Lower lobe of right lung (tissue), 2 donors: ENCODE measurements at regions not wholly inside any gene's neighbourhood (a gene's known extent, or its start where the extent isn't known, plus 50 kb on each side); places are given as distances from the start of the nearest gene placed in this dataset.

Experiments used
- ATAC-seq, 2 donors: fragments of 200-7000 bp; cut with Tn5 transposase; one replicate each; pipeline ENCODE4 v1.9.1; 2020 to 2022; ENCODE audit warnings: mild to moderate bottlenecking in 2 of 2, moderate library complexity in 2 of 2
- DNase-seq: peaks from one replicate; pipeline ENCODE4 v3.0.0-alpha.2; 2020
- H3K27ac ChIP-seq: fragments of 200-600 bp; one replicate; pipeline ENCODE4 v1.8.0; 2022
- H3K27me3 ChIP-seq: fragments of 200-600 bp; one replicate; pipeline ENCODE4 v1.8.0; 2022; ENCODE audit warnings: low read depth
- H3K36me3 ChIP-seq: fragments of 200-600 bp; one replicate; pipeline ENCODE4 v1.8.0; 2022; ENCODE audit warnings: mild to moderate bottlenecking
- H3K4me1 ChIP-seq: fragments of 200-600 bp; one replicate; pipeline ENCODE4 v1.8.0; 2022
- H3K4me3 ChIP-seq: fragments of 200-600 bp; one replicate; pipeline ENCODE4 v1.8.0; 2022; ENCODE audit warnings: mild to moderate bottlenecking
- H3K9me3 ChIP-seq: fragments of 200-600 bp; one replicate; pipeline ENCODE4 v1.8.0; 2022
- CTCF ChIP-seq: fragments of 200-600 bp; IDR thresholded peaks from one replicate; pipeline ENCODE4 v1.8.0; 2022; ENCODE audit warnings: antibody characterized with exemption, mild to moderate bottlenecking
- intact Hi-C: fragments of 100-400 bp; cut with DNase I; formaldehyde crosslinking; loops from one replicate; pipeline ENCODE4 v1.11.0; 2022
- donor health status: DM: no; HTN: yes; CAD: no; lungs with severe emphysema.

DNA sequence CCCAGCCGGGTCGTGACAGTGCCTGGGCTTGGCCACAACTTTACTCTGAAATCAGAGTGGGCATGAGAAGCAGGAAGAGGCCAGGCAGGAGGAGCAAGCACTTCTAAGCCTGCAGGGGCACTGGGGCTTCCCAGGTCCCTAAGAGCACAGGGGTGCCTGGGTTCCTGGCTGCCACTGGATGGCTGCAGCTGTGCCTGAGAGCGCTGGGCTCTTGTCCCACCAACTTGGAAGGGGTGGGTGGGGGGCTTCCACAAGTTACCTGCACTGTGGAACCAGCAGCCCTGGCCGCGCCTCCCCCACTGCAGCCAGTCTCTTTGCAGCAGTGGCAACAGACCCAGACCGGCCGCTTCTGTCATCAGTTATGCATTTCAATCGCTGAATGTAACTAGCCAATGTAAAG is 434.7 kb upstream of the GRM3 start:
- Histone ChIP-seq H3K36me3 (no peaks in the 10 kb centered on the region), H3K27ac (no peak overlapping the region), H3K4me1 (no peaks in the 10 kb centered on the region), H3K4me3 (no peak overlapping the region), H3K27me3 (no peaks in the 10 kb centered on the region), H3K9me3 (peaks cover 3% of the 10 kb centered on the region)
- intact Hi-C loops = no loop called here
- no peak for ATAC-seq
- TF ChIP-seq CTCF = no peak
- DNase-seq = no peak

DNA sequence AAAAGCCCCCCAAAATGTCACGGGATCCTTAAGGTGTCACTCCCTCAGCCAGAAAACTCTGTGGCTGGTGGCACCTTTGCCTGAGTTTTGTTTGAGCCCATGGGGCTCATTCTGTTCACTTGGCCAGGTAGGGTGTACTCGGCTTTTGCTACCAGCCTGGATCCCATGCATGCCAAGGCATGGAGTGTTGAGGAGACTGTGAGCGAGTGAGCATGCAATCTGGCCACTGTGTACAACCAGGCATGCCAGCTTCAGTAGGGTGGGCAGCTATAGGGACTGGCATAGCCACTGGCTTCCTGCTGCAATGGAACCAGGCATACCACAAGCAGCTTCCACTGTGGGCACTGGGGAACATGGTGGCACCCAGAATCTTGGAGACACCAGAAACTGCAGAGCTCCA is 436.0 kb upstream of the GRM3 start:
- Histone ChIP-seq H3K27ac (no peak overlapping the region), H3K4me3 (no peak overlapping the region), H3K27me3 (no peaks in the 10 kb centered on the region), H3K9me3 (peaks cover 3% of the 10 kb centered on the region), H3K36me3 (no peaks in the 10 kb centered on the region), H3K4me1 (no peaks in the 10 kb centered on the region)
- intact Hi-C loops = no loop called here
- TF ChIP-seq CTCF = no peak
- no peak for DNase-seq
- ATAC-seq = peak in 1 of 2 donors; percentile 11

DNA sequence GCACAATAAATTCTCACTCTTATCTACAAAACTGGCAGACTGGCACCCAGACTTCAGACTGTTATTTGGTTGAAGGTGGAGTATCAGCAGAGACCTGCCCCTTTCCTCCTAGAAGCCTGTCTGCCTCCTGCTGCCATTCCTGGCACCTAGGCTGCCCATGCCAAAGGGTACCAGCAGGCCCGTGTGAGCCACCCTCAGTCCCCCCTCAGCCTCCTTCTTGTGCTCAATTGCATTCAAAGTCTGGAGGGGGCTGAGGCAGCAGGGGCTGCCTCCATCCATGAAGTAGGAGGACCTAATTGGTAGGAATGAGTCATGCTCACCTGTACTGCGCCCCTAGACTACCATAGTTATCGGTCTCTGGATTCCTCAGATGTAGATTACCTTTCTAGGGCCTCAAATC is 440.9 kb upstream of the GRM3 start:
- no peak for TF ChIP-seq CTCF
- H3K9me3 ChIP-seq = peaks cover 11% of the 10 kb centered on the region
- intact Hi-C loops = no loop called here
- no peaks in the 10 kb centered on the region for H3K27me3 ChIP-seq
- no peaks in the 10 kb centered on the region for H3K36me3 ChIP-seq
- no peak for DNase-seq
- no peak overlapping the region for H3K4me3 ChIP-seq
- H3K4me1 ChIP-seq = no peaks in the 10 kb centered on the region
- peak in 1 of 2 donors; percentile 17 for ATAC-seq
- H3K27ac ChIP-seq = no peak overlapping the region

GRCh38 chr7:86201767-86202166 is 441.9 kb upstream of the GRM3 start:
- DNase-seq (no peak), ATAC-seq (peak in 1 of 2 donors; percentile 17)
- Histone ChIP-seq H3K9me3 (peaks cover 8% of the 10 kb centered on the region), H3K27ac (no peak overlapping the region), H3K4me3 (no peak overlapping the region), H3K27me3 (no peaks in the 10 kb centered on the region), H3K4me1 (no peaks in the 10 kb centered on the region), H3K36me3 (no peaks in the 10 kb centered on the region)
- TF ChIP-seq CTCF = no peak
- intact Hi-C loops = no loop called here

GRCh38 chr7:86199881-86200614 is 443.7 kb upstream of the GRM3 start:
- no peak for DNase-seq
- Histone ChIP-seq H3K4me1 (no peaks in the 10 kb centered on the region), H3K27ac (no peak overlapping the region), H3K36me3 (no peaks in the 10 kb centered on the region), H3K9me3 (peaks cover 8% of the 10 kb centered on the region), H3K27me3 (no peaks in the 10 kb centered on the region), H3K4me3 (no peak overlapping the region)
- intact Hi-C loops = no loop called here
- no peak for ATAC-seq
- TF ChIP-seq CTCF = no peak
